Activated CD8-positive, alpha-beta T cell treated with anti-CD3 and anti-CD28 coated beads for 36 hours (primary cell): ENCODE measurements at regions not wholly inside any gene's neighbourhood (a gene's known extent, or its start where the extent isn't known, plus 50 kb on each side); places are given as distances from the start of the nearest gene placed in this dataset.

ENCODE experiments used
- ATAC-seq: fragments of 200-7000 bp; cut with Tn5 transposase; one replicate; pipeline ENCODE4 v1.10.0; 2021; ENCODE audit warnings: mild to moderate bottlenecking, moderate library complexity
- CTCF ChIA-PET: fragments of 350-600 bp; sonication (Branson Sonifier 250); formaldehyde crosslinking; loops from one replicate; lab custom pipeline; 2021; ENCODE audit warnings: antibody characterized with exemption; lab: Charles Lee
- POLR2A ChIA-PET: fragments of 350-600 bp; sonication (Branson Sonifier 250); formaldehyde crosslinking; loops from one replicate; lab custom pipeline; 2021; ENCODE audit warnings: antibody characterized with exemption; lab: Charles Lee
- DNase-seq: peaks from one replicate; pipeline ENCODE4 v3.0.0-alpha.2; 2020
- H3K27ac Mint-ChIP-seq: one replicate; pipeline ENCODE4 v1.8.0; 2021; ENCODE audit warnings: mild to moderate bottlenecking, mixed read lengths
- H3K27me3 Mint-ChIP-seq: one replicate; pipeline ENCODE4 v1.8.0; 2021; ENCODE audit warnings: mixed read lengths
- H3K36me3 Mint-ChIP-seq: one replicate; pipeline ENCODE4 v1.8.0; 2021; ENCODE audit warnings: low read depth, mixed read lengths
- H3K4me1 Mint-ChIP-seq: one replicate; pipeline ENCODE4 v1.8.0; 2021; ENCODE audit warnings: low read depth, mixed read lengths
- H3K4me3 Mint-ChIP-seq: one replicate; pipeline ENCODE4 v1.8.0; 2021; ENCODE audit warnings: mild to moderate bottlenecking, moderate library complexity, mixed read lengths
- H3K9me3 Mint-ChIP-seq: one replicate; pipeline ENCODE4 v1.8.0; 2021; ENCODE audit warnings: mixed read lengths
- CTCF ChIP-seq: fragments of 200-600 bp; IDR thresholded peaks from one replicate; pipeline ENCODE4 v1.8.0; 2022; ENCODE audit warnings: antibody characterized with exemption, mild to moderate bottlenecking
- intact Hi-C: fragments of 100-400 bp; cut with micrococcal nuclease; formaldehyde crosslinking; loops from one replicate; pipeline ENCODE4 v1.10.0; 2022

GRCh38 chr16:52283584-52284375 lies 263.2 kb downstream of the TOX3 start:
- no peak for DNase-seq
- intact Hi-C loops, result no loop called here
- Mint-ChIP-seq H3K4me1 (no peaks in the 10 kb centered on the region), H3K27ac (no peak overlapping the region), H3K4me3 (no peak overlapping the region), H3K9me3 (peaks cover 5% of the 10 kb centered on the region), H3K27me3 (no peaks in the 10 kb centered on the region), H3K36me3 (no peaks in the 10 kb centered on the region)
- POLR2A ChIA-PET, result no interaction called here
- CTCF ChIA-PET, result no interaction called here
- no peak for TF ChIP-seq CTCF
- no peak for ATAC-seq

- H3K27me3 Mint-ChIP-seq, result no peaks in the 10 kb centered on the region
- no peaks in the 10 kb centered on the region for H3K4me1 Mint-ChIP-seq
- DNase-seq, result no peak
- intact Hi-C loops, result no loop called here
- ChIA-PET CTCF (no interaction called here), POLR2A (no interaction called here)
- no peak overlapping the region for H3K27ac Mint-ChIP-seq
- no peaks in the 10 kb centered on the region for H3K36me3 Mint-ChIP-seq
- no peak for ATAC-seq
- H3K4me3 Mint-ChIP-seq, result no peak overlapping the region
- H3K9me3 Mint-ChIP-seq, result peaks cover 5% of the 10 kb centered on the region
- TF ChIP-seq CTCF, result no peak
Observed at GRCh38 chr16:52283018-52283417, 263.9 kb downstream of the TOX3 start.

GRCh38 chr16:52280086-52280485 lies 266.9 kb downstream of the TOX3 start:
- POLR2A ChIA-PET, result no interaction called here
- H3K27me3 Mint-ChIP-seq, result no peaks in the 10 kb centered on the region
- TF ChIP-seq CTCF, result no peak
- no peak overlapping the region for H3K4me3 Mint-ChIP-seq
- H3K36me3 Mint-ChIP-seq, result no peaks in the 10 kb centered on the region
- intact Hi-C loops, result no loop called here
- H3K4me1 Mint-ChIP-seq, result no peaks in the 10 kb centered on the region
- ATAC-seq (no peak), DNase-seq (no peak)
- H3K27ac Mint-ChIP-seq, result no peak overlapping the region
- CTCF ChIA-PET, result no interaction called here
- no peaks in the 10 kb centered on the region for H3K9me3 Mint-ChIP-seq

GRCh38 chr16:52271088-52271750 lies 275.7 kb downstream of the TOX3 start:
- DNase-seq (no peak), ATAC-seq (no peak)
- Mint-ChIP-seq H3K36me3 (no peaks in the 10 kb centered on the region), H3K4me1 (no peaks in the 10 kb centered on the region), H3K27me3 (no peaks in the 10 kb centered on the region), H3K9me3 (no peaks in the 10 kb centered on the region), H3K27ac (no peak overlapping the region), H3K4me3 (no peak overlapping the region)
- ChIA-PET CTCF (no interaction called here), POLR2A (interaction anchor here (0.7 kb wide), 1 partner anchor 56 kb away, joined by 4 read pairs; no protein-coding TSS in a partner anchor)
- intact Hi-C loops, result no loop called here
- TF ChIP-seq CTCF, result no peak

- no peak for TF ChIP-seq CTCF
- CTCF ChIA-PET, result no interaction called here
- intact Hi-C loops, result no loop called here
Observed at GRCh38 chr16:52265446-52265861, 281.5 kb downstream of the TOX3 start.

More at GRCh38 chr16:52265446-52265861, 281.5 kb downstream of the TOX3 start:
- Mint-ChIP-seq H3K27ac (no peak overlapping the region), H3K9me3 (no peaks in the 10 kb centered on the region), H3K4me1 (no peaks in the 10 kb centered on the region), H3K27me3 (no peaks in the 10 kb centered on the region), H3K36me3 (no peaks in the 10 kb centered on the region), H3K4me3 (no peak overlapping the region)
- ATAC-seq, result no peak
- POLR2A ChIA-PET, result no interaction called here
- no peak for DNase-seq
